WTC11 (cell line): ENCODE measurements at regions not wholly inside any gene's neighbourhood (a gene's known extent, or its start where the extent isn't known, plus 50 kb on each side); places are given as distances from the start of the nearest gene placed in this dataset.
"Not testable (repeated sequence)": the region's sequence is repeated elsewhere in the genome, so short reads cannot be mapped to it uniquely, and the experiment has no call there.

Experiments used
- ATAC-seq: fragments of 200-7000 bp; cut with Tn5 transposase; 2 replicates; pipeline ENCODE4 v1.10.0; 2021; ENCODE audit warnings: mild to moderate bottlenecking, moderate library complexity
- CTCF ChIA-PET: fragments of 300-600 bp; sonication (Branson Sonifier 250); formaldehyde crosslinking; loops from one replicate; lab custom pipeline; 2021; ENCODE audit warnings: antibody characterized with exemption; lab: Charles Lee
- POLR2A ChIA-PET: fragments of 350-600 bp; sonication (Branson Sonifier 250); formaldehyde crosslinking; loops from one replicate; lab custom pipeline; 2021; ENCODE audit warnings: antibody characterized with exemption; lab: Charles Lee
- DNase-seq: peaks from one replicate; pipeline ENCODE4 v3.0.0; 2021; ENCODE audit warnings: low spot score
- H3K27ac Mint-ChIP-seq: 2 replicates; pipeline ENCODE4 v1.8.0; 2021; ENCODE audit warnings: mixed read lengths
- H3K27me3 Mint-ChIP-seq: 2 replicates; pipeline ENCODE4 v1.8.0; 2021; ENCODE audit warnings: low read depth, mild to moderate bottlenecking, moderate library complexity, mixed read lengths
- H3K36me3 Mint-ChIP-seq: 2 replicates; pipeline ENCODE4 v1.8.0; 2021; ENCODE audit warnings: mixed read lengths
- H3K4me1 Mint-ChIP-seq: 2 replicates; pipeline ENCODE4 v1.8.0; 2022; ENCODE audit warnings: mixed read lengths
- H3K4me3 Mint-ChIP-seq: 2 replicates; pipeline ENCODE4 v1.8.0; 2021; ENCODE audit warnings: mild to moderate bottlenecking, moderate library complexity, mixed read lengths
- H3K9me3 Mint-ChIP-seq: 2 replicates; pipeline ENCODE4 v1.8.0; 2021; ENCODE audit warnings: mixed read lengths
- CREB1 ChIP-seq: sonication (generic); formaldehyde crosslinking; IDR thresholded peaks from 2 replicates; pipeline ENCODE4 v1.8.0; 2023; ENCODE audit warnings: mild to moderate bottlenecking, missing genetic modification reagents
- CREM ChIP-seq: sonication (generic); formaldehyde crosslinking; IDR thresholded peaks from 2 replicates; pipeline ENCODE4 v1.8.1; 2022; ENCODE audit warnings: mild to moderate bottlenecking, missing genetic modification reagents, moderate library complexity
- MYBL2 ChIP-seq: sonication (generic); formaldehyde crosslinking; IDR thresholded peaks from 2 replicates; pipeline ENCODE4 v1.8.1; 2023; ENCODE audit warnings: mild to moderate bottlenecking, moderate library complexity, missing genetic modification reagents
- PRRX2 ChIP-seq: fragments of 250-450 bp; sonication (Bioruptor Pico); IDR thresholded peaks from 2 replicates; pipeline ENCODE4 v1.8.0; 2021; ENCODE audit warnings: mild to moderate bottlenecking
- SMAD3 ChIP-seq: sonication (generic); formaldehyde crosslinking; IDR thresholded peaks from 2 replicates; pipeline ENCODE4 v1.8.0; 2022; ENCODE audit warnings: missing genetic modification reagents, mild to moderate bottlenecking, borderline replicate concordance
- SP1 ChIP-seq: sonication (generic); formaldehyde crosslinking; conservative IDR thresholded peaks from 2 replicates; pipeline ENCODE4 v1.8.1; 2022; ENCODE audit warnings: missing genetic modification reagents
- ZNF232 ChIP-seq: sonication (generic); formaldehyde crosslinking; IDR thresholded peaks from 2 replicates; pipeline ENCODE4 v1.8.0; 2022; ENCODE audit warnings: mild to moderate bottlenecking, missing genetic modification reagents
- ZNF423 ChIP-seq: fragments of 250-450 bp; sonication (Bioruptor Pico); IDR thresholded peaks from 2 replicates; pipeline ENCODE4 v2.1.2; 2022; ENCODE audit warnings: mild to moderate bottlenecking, moderate library complexity
- ZNF671 ChIP-seq: fragments of 250-450 bp; sonication (Bioruptor Pico); IDR thresholded peaks from 2 replicates; pipeline ENCODE4 v1.8.0; 2021; ENCODE audit warnings: mild to moderate bottlenecking
- TF ChIP-seq, protein P1 (sequence below): sonication (generic); formaldehyde crosslinking; IDR thresholded peaks from 2 replicates; pipeline ENCODE4 v1.8.0; 2022; ENCODE audit warnings: missing genetic modification reagents
- TF ChIP-seq, protein P2 (sequence below): sonication (generic); formaldehyde crosslinking; IDR thresholded peaks from 2 replicates; pipeline ENCODE4 v1.8.1; 2023; ENCODE audit warnings: mild to moderate bottlenecking, moderate library complexity, missing genetic modification reagents
- TF ChIP-seq, protein P3 (sequence below): sonication (generic); formaldehyde crosslinking; IDR thresholded peaks from 2 replicates; pipeline ENCODE4 v1.8.0; 2022; ENCODE audit warnings: mild to moderate bottlenecking, missing genetic modification reagents
- TF ChIP-seq, protein P4 (sequence below): fragments of 200-600 bp; IDR thresholded peaks from 2 replicates; pipeline ENCODE4 v1.8.0; 2022; ENCODE audit warnings: antibody characterized with exemption

DNA sequence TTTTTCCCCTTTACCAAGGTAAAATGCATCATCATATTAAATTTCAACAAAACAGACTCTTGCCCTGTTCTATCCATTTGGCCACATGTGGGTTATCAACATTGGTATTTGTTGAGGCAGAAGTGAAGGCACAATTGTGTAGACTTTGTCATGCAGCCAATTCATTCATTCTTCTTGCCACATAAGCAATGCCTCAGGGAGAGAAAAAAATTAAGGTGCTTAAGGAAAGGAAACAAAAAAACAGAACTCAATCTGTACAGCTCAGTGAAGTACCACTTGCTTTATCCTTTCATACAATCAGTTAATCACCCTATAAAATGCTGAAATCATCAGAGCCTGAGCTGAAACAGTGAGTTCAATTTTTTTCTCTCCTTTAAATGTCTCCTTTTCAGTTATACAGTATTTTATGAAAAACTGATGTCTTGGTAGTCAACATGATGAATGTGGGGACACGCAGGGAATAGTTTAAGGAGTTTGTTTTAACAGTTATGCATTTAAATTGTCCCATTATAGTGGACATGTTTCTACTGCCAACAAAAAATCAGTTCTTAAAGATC is 588.9 kb downstream of the MFSD1 start (continued):
- TF ChIP-seq, protein P1, sequence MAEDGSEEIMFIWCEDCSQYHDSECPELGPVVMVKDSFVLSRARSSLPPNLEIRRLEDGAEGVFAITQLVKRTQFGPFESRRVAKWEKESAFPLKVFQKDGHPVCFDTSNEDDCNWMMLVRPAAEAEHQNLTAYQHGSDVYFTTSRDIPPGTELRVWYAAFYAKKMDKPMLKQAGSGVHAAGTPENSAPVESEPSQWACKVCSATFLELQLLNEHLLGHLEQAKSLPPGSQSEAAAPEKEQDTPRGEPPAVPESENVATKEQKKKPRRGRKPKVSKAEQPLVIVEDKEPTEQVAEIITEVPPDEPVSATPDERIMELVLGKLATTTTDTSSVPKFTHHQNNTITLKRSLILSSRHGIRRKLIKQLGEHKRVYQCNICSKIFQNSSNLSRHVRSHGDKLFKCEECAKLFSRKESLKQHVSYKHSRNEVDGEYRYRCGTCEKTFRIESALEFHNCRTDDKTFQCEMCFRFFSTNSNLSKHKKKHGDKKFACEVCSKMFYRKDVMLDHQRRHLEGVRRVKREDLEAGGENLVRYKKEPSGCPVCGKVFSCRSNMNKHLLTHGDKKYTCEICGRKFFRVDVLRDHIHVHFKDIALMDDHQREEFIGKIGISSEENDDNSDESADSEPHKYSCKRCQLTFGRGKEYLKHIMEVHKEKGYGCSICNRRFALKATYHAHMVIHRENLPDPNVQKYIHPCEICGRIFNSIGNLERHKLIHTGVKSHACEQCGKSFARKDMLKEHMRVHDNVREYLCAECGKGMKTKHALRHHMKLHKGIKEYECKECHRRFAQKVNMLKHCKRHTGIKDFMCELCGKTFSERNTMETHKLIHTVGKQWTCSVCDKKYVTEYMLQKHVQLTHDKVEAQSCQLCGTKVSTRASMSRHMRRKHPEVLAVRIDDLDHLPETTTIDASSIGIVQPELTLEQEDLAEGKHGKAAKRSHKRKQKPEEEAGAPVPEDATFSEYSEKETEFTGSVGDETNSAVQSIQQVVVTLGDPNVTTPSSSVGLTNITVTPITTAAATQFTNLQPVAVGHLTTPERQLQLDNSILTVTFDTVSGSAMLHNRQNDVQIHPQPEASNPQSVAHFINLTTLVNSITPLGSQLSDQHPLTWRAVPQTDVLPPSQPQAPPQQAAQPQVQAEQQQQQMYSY = no peak

DNA sequence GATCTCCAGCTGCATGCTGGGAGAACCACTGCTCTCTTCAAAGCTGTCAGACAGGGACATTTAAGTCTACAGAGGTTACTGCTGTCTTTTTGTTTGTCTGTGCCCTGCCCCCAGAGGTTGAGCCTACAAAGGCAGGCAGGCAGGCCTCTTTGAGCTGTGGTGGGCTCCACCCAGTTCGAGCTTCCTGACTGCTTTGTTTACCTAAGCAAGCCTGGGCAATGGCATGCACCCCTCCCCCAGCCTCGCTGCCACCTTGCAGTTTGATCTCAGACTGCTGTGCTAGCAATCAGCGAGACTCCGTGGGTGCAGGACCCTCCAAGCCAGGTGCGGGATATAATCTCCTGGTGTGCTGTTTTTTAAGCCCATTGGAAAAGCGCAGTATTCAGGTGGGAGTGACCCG is 591.0 kb upstream of the IL12A start:
- H3K4me3 Mint-ChIP-seq, H3K4me1 Mint-ChIP-seq, ATAC-seq, CTCF ChIA-PET, H3K27me3 Mint-ChIP-seq, H3K27ac Mint-ChIP-seq, POLR2A ChIA-PET: not testable (repeated sequence)
- Mint-ChIP-seq H3K36me3 (peaks cover 14% of the 10 kb centered on the region), H3K9me3 (peaks cover 26% of the 10 kb centered on the region)
- peak; percentile 17 for DNase-seq

DNA sequence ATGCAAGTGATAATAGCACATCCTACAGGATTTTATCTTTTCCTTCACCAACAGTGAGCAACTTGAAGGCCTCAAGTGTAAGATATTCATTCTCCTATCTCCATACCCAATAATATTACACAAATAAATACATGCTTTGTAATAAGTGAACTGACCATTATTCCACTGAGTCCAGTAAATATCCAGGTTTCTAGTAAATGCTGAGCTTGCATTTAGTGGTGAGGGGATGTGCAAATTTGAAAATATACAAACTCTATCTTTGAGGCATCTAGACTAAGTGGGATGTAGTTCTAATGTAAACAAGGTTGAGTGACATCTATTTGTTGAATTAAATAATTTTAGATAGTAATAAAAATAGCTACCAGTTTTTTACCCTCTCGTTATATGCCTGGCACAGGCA is 587.6 kb upstream of the IL12A start:
- peaks cover 3% of the 10 kb centered on the region for H3K27me3 Mint-ChIP-seq
- no peak for ATAC-seq
- POLR2A ChIA-PET = no interaction called here

DNA sequence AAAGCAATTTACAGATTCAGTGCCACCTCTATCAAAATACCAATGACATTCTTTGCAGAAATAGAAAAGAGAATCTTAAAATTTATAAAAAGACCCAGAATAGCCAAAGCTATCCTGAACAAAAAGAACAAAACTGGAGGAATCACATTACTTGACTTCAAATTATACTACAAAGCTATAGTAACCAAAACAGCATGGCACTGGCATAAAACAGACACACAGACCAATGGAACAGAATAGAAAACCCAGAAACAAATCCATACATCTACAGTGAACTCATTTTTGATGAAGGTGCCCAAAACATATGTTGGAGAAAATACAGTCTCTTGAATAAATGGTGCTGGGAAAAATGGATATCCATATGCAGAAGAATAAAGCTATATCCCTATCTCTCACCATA is 578.9 kb upstream of the IL12A start:
- POLR2A ChIA-PET, CTCF ChIA-PET, ATAC-seq, H3K4me1 Mint-ChIP-seq, H3K4me3 Mint-ChIP-seq, H3K27ac Mint-ChIP-seq, H3K27me3 Mint-ChIP-seq, H3K36me3 Mint-ChIP-seq, DNase-seq: not testable (repeated sequence)
- H3K9me3 Mint-ChIP-seq = peaks cover 46% of the 10 kb centered on the region

More for the DNA sequence above, 587.6 kb upstream of the IL12A start:
- Mint-ChIP-seq H3K4me3 (no peak overlapping the region), H3K27ac (no peak overlapping the region), H3K9me3 (peaks cover 22% of the 10 kb centered on the region), H3K36me3 (peaks cover 14% of the 10 kb centered on the region), H3K4me1 (no peaks in the 10 kb centered on the region)
- no peak for DNase-seq
- TF ChIP-seq PRRX2 (CRISPR knock-in tag) (no peak), MYBL2 (CRISPR knock-in tag) (no peak), SMAD3 (CRISPR knock-in tag) (no peak), ZNF232 (CRISPR knock-in tag) (no peak), SP1 (CRISPR knock-in tag) (no peak), ZNF671 (CRISPR knock-in tag) (no peak), ZNF423 (no peak), CREM (no peak), CREB1 (CRISPR knock-in tag) (no peak)
- TF ChIP-seq, protein P1 = no peak
- TF ChIP-seq, protein P2, sequence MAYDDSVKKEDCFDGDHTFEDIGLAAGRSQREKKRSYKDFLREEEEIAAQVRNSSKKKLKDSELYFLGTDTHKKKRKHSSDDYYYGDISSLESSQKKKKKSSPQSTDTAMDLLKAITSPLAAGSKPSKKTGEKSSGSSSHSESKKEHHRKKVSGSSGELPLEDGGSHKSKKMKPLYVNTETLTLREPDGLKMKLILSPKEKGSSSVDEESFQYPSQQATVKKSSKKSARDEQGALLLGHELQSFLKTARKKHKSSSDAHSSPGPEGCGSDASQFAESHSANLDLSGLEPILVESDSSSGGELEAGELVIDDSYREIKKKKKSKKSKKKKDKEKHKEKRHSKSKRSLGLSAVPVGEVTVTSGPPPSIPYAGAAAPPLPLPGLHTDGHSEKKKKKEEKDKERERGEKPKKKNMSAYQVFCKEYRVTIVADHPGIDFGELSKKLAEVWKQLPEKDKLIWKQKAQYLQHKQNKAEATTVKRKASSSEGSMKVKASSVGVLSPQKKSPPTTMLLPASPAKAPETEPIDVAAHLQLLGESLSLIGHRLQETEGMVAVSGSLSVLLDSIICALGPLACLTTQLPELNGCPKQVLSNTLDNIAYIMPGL = no peak
- TF ChIP-seq, protein P3, sequence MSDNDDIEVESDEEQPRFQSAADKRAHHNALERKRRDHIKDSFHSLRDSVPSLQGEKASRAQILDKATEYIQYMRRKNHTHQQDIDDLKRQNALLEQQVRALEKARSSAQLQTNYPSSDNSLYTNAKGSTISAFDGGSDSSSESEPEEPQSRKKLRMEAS (CRISPR knock-in tag) = no peak
- TF ChIP-seq, protein P4, sequence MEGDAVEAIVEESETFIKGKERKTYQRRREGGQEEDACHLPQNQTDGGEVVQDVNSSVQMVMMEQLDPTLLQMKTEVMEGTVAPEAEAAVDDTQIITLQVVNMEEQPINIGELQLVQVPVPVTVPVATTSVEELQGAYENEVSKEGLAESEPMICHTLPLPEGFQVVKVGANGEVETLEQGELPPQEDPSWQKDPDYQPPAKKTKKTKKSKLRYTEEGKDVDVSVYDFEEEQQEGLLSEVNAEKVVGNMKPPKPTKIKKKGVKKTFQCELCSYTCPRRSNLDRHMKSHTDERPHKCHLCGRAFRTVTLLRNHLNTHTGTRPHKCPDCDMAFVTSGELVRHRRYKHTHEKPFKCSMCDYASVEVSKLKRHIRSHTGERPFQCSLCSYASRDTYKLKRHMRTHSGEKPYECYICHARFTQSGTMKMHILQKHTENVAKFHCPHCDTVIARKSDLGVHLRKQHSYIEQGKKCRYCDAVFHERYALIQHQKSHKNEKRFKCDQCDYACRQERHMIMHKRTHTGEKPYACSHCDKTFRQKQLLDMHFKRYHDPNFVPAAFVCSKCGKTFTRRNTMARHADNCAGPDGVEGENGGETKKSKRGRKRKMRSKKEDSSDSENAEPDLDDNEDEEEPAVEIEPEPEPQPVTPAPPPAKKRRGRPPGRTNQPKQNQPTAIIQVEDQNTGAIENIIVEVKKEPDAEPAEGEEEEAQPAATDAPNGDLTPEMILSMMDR = no peak
- CTCF ChIA-PET = no interaction called here
